ENCODE measurements at regions not wholly inside any gene's neighbourhood (a gene's known extent, or its start where the extent isn't known, plus 50 kb on each side); places are given as distances from the start of the nearest gene placed in this dataset.
"Not testable (repeated sequence)": the region's sequence is repeated elsewhere in the genome, so short reads cannot be mapped to it uniquely, and the experiment has no call there.

DNA sequence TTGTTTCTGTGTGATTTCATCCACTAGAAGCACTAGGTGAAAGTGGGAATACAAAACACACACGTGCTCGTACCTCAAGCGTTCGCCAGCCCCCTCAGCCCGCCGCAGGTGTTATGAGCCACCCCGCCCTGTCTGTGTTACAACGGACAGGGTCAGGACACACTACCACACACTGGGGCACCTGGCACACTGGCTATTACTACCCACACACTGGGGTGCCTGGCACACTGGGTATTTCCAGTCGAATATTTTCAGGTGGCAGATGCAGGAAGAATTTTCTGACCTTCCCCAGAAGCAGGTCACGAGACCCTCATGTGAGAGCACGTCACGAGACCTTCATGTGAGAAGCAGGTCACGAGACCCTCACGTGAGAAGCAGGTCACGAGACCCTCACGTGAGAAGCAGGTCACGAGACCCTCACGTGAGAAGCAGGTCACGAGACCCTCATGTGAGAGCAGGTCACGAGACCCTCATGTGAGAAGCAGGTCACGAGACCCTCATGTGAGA lies 63.3 kb upstream of the ARHGEF7 start:
- H3K36me3 ChIP-seq (ENCODE audit: control insufficient read depth in 2 of 2, extremely low read depth in 1 of 2, insufficient read depth in 2 of 2, low read length in 2 of 2); H3K27ac ChIP-seq (ENCODE audit: control insufficient read depth, insufficient read depth, low read length); dilution Hi-C loops (cut with MboI; ENCODE audit: extremely low pct_ligation_motif_present, low sequenced_read_pairs); H2AFZ ChIP-seq (ENCODE audit: control insufficient read depth, low read length); H3K9ac ChIP-seq (ENCODE audit: control insufficient read depth, extremely low read depth, insufficient read depth, low read length); FAIRE-seq; H3K4me1 ChIP-seq (ENCODE audit: control insufficient read depth, extremely low read depth, insufficient read depth, low read length); DNase-seq (ENCODE audit: low read depth, low spot score); H3K79me2 ChIP-seq (ENCODE audit: control insufficient read depth, insufficient read depth, low read length); H3K4me2 ChIP-seq (ENCODE audit: control insufficient read depth, extremely low read depth, insufficient read depth, low read depth, low read length); H4K20me1 ChIP-seq (ENCODE audit: control insufficient read depth, extremely low read depth, insufficient read depth, low read length); H3K9me3 ChIP-seq (ENCODE audit: control insufficient read depth, low read depth, low read length); H3K27me3 ChIP-seq (ENCODE audit: control insufficient read depth, extremely low read depth, insufficient read depth, low read length); H3K4me3 ChIP-seq (ENCODE audit: control insufficient read depth in 2 of 3, extremely low read depth in 1 of 3, insufficient read depth in 2 of 3, low read depth in 1 of 3, low read length in 3 of 3); H3K9me1 ChIP-seq (ENCODE audit: control insufficient read depth, extremely low read depth, insufficient read depth, low read length): not testable (repeated sequence)

DNA sequence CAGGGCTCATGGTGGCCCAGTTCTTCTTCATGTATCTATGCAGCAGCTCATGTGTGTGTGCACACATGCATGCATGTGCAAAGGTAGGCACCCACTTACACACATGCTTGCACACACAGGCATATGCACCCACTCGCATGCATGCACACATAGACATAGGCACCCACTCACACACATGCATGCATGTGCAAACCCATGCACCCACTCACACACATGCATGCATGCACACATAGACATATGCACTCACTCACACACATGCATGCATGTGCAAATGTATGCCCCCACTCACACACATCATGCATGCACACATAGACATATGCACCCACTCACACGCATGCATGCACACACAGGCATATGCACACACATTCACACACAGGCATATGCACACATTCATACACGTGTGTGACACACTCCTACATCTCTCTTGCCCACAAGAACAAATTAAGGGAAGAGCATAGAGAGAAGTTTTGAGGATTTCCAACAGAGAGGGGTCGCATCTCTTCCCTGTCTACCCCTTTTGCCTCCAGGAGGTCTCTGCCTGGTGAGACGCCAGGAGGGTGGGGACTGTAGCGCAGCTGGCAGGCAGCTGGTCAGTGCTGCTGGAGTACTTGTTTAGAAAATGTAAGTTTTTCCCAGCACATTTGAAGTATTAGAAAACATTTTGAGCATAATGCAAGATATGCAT lies 63.9 kb upstream of the ARHGEF7 start:
- Histone ChIP-seq H4K20me1 (ENCODE audit: control insufficient read depth, extremely low read depth, insufficient read depth, low read length) (no peaks in the 10 kb centered on the region), H3K9me3 (ENCODE audit: control insufficient read depth, low read depth, low read length) (no peaks in the 10 kb centered on the region), H3K4me1 (ENCODE audit: control insufficient read depth, extremely low read depth, insufficient read depth, low read length) (no peaks in the 10 kb centered on the region), H3K9me1 (ENCODE audit: control insufficient read depth, extremely low read depth, insufficient read depth, low read length) (no peaks in the 10 kb centered on the region), H3K79me2 (ENCODE audit: control insufficient read depth, insufficient read depth, low read length) (no peaks in the 10 kb centered on the region), H3K36me3 (ENCODE audit: control insufficient read depth in 2 of 2, extremely low read depth in 1 of 2, insufficient read depth in 2 of 2, low read length in 2 of 2) (no peaks in the 10 kb centered on the region), H2AFZ (ENCODE audit: control insufficient read depth, low read length) (no peak overlapping the region), H3K4me2 (ENCODE audit: control insufficient read depth, extremely low read depth, insufficient read depth, low read depth, low read length) (no peak overlapping the region), H3K9ac (ENCODE audit: control insufficient read depth, extremely low read depth, insufficient read depth, low read length) (no peak overlapping the region), H3K27ac (ENCODE audit: control insufficient read depth, insufficient read depth, low read length) (no peak overlapping the region), H3K27me3 (ENCODE audit: control insufficient read depth, extremely low read depth, insufficient read depth, low read length) (no peaks in the 10 kb centered on the region), H3K4me3 (ENCODE audit: control insufficient read depth in 2 of 3, extremely low read depth in 1 of 3, insufficient read depth in 2 of 3, low read depth in 1 of 3, low read length in 3 of 3) (no peak overlapping the region)
- DNase-seq (ENCODE audit: low read depth, low spot score) (no peak), FAIRE-seq (no peak)
- TF ChIP-seq EZH2 (IDR thresholded peaks at IDR 0.05; ENCODE audit: low read length), result no peak
- TF ChIP-seq, protein P1, sequence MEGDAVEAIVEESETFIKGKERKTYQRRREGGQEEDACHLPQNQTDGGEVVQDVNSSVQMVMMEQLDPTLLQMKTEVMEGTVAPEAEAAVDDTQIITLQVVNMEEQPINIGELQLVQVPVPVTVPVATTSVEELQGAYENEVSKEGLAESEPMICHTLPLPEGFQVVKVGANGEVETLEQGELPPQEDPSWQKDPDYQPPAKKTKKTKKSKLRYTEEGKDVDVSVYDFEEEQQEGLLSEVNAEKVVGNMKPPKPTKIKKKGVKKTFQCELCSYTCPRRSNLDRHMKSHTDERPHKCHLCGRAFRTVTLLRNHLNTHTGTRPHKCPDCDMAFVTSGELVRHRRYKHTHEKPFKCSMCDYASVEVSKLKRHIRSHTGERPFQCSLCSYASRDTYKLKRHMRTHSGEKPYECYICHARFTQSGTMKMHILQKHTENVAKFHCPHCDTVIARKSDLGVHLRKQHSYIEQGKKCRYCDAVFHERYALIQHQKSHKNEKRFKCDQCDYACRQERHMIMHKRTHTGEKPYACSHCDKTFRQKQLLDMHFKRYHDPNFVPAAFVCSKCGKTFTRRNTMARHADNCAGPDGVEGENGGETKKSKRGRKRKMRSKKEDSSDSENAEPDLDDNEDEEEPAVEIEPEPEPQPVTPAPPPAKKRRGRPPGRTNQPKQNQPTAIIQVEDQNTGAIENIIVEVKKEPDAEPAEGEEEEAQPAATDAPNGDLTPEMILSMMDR (optimal IDR thresholded peaks at IDR 0.05 in 1 of 3, IDR thresholded peaks at IDR 0.05 in 1 of 3, conservative IDR thresholded peaks at IDR 0.05 in 1 of 3; ENCODE audit: extremely low read depth in 1 of 3, insufficient read depth in 2 of 3, low read length in 3 of 3), result no peak
- dilution Hi-C loops (cut with MboI; ENCODE audit: extremely low pct_ligation_motif_present, low sequenced_read_pairs), result no loop called here

DNA sequence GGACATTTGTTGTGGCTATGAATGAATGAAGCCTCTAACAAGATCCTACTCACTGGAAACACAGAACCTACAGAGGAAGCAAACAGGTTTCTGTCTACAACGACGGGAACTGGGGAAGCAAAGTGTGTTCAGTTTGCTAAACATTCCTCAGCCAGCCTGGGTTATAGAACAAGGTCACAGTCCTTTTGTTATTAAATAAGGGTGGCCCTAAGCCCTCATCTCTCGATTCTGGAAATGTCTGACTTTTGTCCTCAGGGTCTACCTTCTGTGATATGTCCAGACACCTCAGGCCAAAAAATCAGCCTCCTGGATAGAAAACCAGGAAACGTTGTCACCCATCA lies 64.6 kb upstream of the ARHGEF7 start:
- Histone ChIP-seq H4K20me1 (ENCODE audit: control insufficient read depth, extremely low read depth, insufficient read depth, low read length) (no peaks in the 10 kb centered on the region), H3K4me1 (ENCODE audit: control insufficient read depth, extremely low read depth, insufficient read depth, low read length) (no peaks in the 10 kb centered on the region), H3K79me2 (ENCODE audit: control insufficient read depth, insufficient read depth, low read length) (no peaks in the 10 kb centered on the region), H3K36me3 (ENCODE audit: control insufficient read depth in 2 of 2, extremely low read depth in 1 of 2, insufficient read depth in 2 of 2, low read length in 2 of 2) (no peaks in the 10 kb centered on the region), H3K27me3 (ENCODE audit: control insufficient read depth, extremely low read depth, insufficient read depth, low read length) (no peaks in the 10 kb centered on the region), H3K9ac (ENCODE audit: control insufficient read depth, extremely low read depth, insufficient read depth, low read length) (no peak overlapping the region), H3K27ac (ENCODE audit: control insufficient read depth, insufficient read depth, low read length) (no peak overlapping the region), H2AFZ (ENCODE audit: control insufficient read depth, low read length) (no peak overlapping the region), H3K9me1 (ENCODE audit: control insufficient read depth, extremely low read depth, insufficient read depth, low read length) (no peaks in the 10 kb centered on the region), H3K4me3 (ENCODE audit: control insufficient read depth in 2 of 3, extremely low read depth in 1 of 3, insufficient read depth in 2 of 3, low read depth in 1 of 3, low read length in 3 of 3) (no peak overlapping the region), H3K4me2 (ENCODE audit: control insufficient read depth, extremely low read depth, insufficient read depth, low read depth, low read length) (no peak overlapping the region), H3K9me3 (ENCODE audit: control insufficient read depth, low read depth, low read length) (no peaks in the 10 kb centered on the region)
- TF ChIP-seq, protein P1 (optimal IDR thresholded peaks at IDR 0.05 in 1 of 3, IDR thresholded peaks at IDR 0.05 in 1 of 3, conservative IDR thresholded peaks at IDR 0.05 in 1 of 3; ENCODE audit: extremely low read depth in 1 of 3, insufficient read depth in 2 of 3, low read length in 3 of 3), result no peak
- no peak for TF ChIP-seq EZH2 (IDR thresholded peaks at IDR 0.05; ENCODE audit: low read length)
- no peak for DNase-seq (ENCODE audit: low read depth, low spot score)
- no peak for FAIRE-seq
- dilution Hi-C loops (cut with MboI; ENCODE audit: extremely low pct_ligation_motif_present, low sequenced_read_pairs), result no loop called here
